ENCODE measurements at regions not wholly inside any gene's neighbourhood (a gene's known extent, or its start where the extent isn't known, plus 50 kb on each side); places are given as distances from the start of the nearest gene placed in this dataset.
"Not testable (repeated sequence)": the region's sequence is repeated elsewhere in the genome, so short reads cannot be mapped to it uniquely, and the experiment has no call there.

- H3K4me3 ChIP-seq (ENCODE audit: low read depth, low read length) = no peak overlapping the region
- DNase-seq (ENCODE audit: low read depth) = no peak
Measured at GRCh38 chr3:176328198-176328597, 869.1 kb downstream of the TBL1XR1 start.

- H3K4me3 ChIP-seq (ENCODE audit: low read depth, low read length); DNase-seq (ENCODE audit: low read depth): not testable (repeated sequence)
Measured at GRCh38 chr3:176326894-176327490, 870.3 kb downstream of the TBL1XR1 start.

GRCh38 chr3:176321532-176321931, 875.8 kb downstream of the TBL1XR1 start:
- DNase-seq (ENCODE audit: low read depth); H3K4me3 ChIP-seq (ENCODE audit: low read depth, low read length): not testable (repeated sequence)

GRCh38 chr3:176321099-176321498, 876.2 kb downstream of the TBL1XR1 start:
- no peak overlapping the region for H3K4me3 ChIP-seq (ENCODE audit: low read depth, low read length)
- no peak for DNase-seq (ENCODE audit: low read depth)

GRCh38 chr3:176313426-176313825, 883.9 kb downstream of the TBL1XR1 start:
- no peak overlapping the region for H3K4me3 ChIP-seq (ENCODE audit: low read depth, low read length)
- DNase-seq (ENCODE audit: low read depth) = no peak

GRCh38 chr3:176310641-176311040, 886.6 kb downstream of the TBL1XR1 start:
- no peak overlapping the region for H3K4me3 ChIP-seq (ENCODE audit: low read depth, low read length)
- no peak for DNase-seq (ENCODE audit: low read depth)

- DNase-seq (ENCODE audit: low read depth) = no peak
- no peak overlapping the region for H3K4me3 ChIP-seq (ENCODE audit: low read depth, low read length)
Measured at GRCh38 chr3:176302271-176302670, 895.0 kb downstream of the TBL1XR1 start.

GRCh38 chr3:176296066-176296597, 901.1 kb downstream of the TBL1XR1 start:
- no peak overlapping the region for H3K4me3 ChIP-seq (ENCODE audit: low read depth, low read length)
- DNase-seq (ENCODE audit: low read depth) = no peak

GRCh38 chr3:176293276-176293675, 904.0 kb downstream of the TBL1XR1 start:
- H3K4me3 ChIP-seq (ENCODE audit: low read depth, low read length) = no peak overlapping the region
- no peak for DNase-seq (ENCODE audit: low read depth)

GRCh38 chr3:176286476-176287085, 910.7 kb downstream of the TBL1XR1 start:
- DNase-seq (ENCODE audit: low read depth) = no peak

GRCh38 chr3:176275538-176275937, 921.7 kb downstream of the TBL1XR1 start:
- DNase-seq (ENCODE audit: low read depth) = no peak
- no peak overlapping the region for H3K4me3 ChIP-seq (ENCODE audit: low read depth, low read length)

More at GRCh38 chr3:176286476-176287085, 910.7 kb downstream of the TBL1XR1 start:
- no peak overlapping the region for H3K4me3 ChIP-seq (ENCODE audit: low read depth, low read length)

GRCh38 chr3:176275113-176275512, 922.2 kb downstream of the TBL1XR1 start:
- no peak overlapping the region for H3K4me3 ChIP-seq (ENCODE audit: low read depth, low read length)
- DNase-seq (ENCODE audit: low read depth) = no peak

- DNase-seq (ENCODE audit: low read depth) = no peak
- H3K4me3 ChIP-seq (ENCODE audit: low read depth, low read length) = no peak overlapping the region
Measured at GRCh38 chr3:176274161-176274560, 923.1 kb downstream of the TBL1XR1 start.

GRCh38 chr3:176262071-176262470, 935.2 kb downstream of the TBL1XR1 start:
- H3K4me3 ChIP-seq (ENCODE audit: low read depth, low read length) = no peak overlapping the region

GRCh38 chr3:176247191-176247590, 950.1 kb downstream of the TBL1XR1 start:
- no peak overlapping the region for H3K4me3 ChIP-seq (ENCODE audit: low read depth, low read length)
- DNase-seq (ENCODE audit: low read depth) = no peak

More at GRCh38 chr3:176262071-176262470, 935.2 kb downstream of the TBL1XR1 start:
- DNase-seq (ENCODE audit: low read depth) = no peak

GRCh38 chr3:176219970-176220369, 977.3 kb downstream of the TBL1XR1 start:
- H3K4me3 ChIP-seq (ENCODE audit: low read depth, low read length) = no peak overlapping the region
- DNase-seq (ENCODE audit: low read depth) = no peak

GRCh38 chr3:176214758-176215157, 982.5 kb downstream of the TBL1XR1 start:
- no peak for DNase-seq (ENCODE audit: low read depth)

GRCh38 chr3:176213314-176213713, 984.0 kb downstream of the TBL1XR1 start:
- H3K4me3 ChIP-seq (ENCODE audit: low read depth, low read length); DNase-seq (ENCODE audit: low read depth): not testable (repeated sequence)

More at GRCh38 chr3:176214758-176215157, 982.5 kb downstream of the TBL1XR1 start:
- no peak overlapping the region for H3K4me3 ChIP-seq (ENCODE audit: low read depth, low read length)

GRCh38 chr3:176208915-176209314, 988.4 kb downstream of the TBL1XR1 start:
- no peak for DNase-seq (ENCODE audit: low read depth)

GRCh38 chr3:176208283-176208682, 989.0 kb downstream of the TBL1XR1 start:
- DNase-seq (ENCODE audit: low read depth) = no peak

More at GRCh38 chr3:176208915-176209314, 988.4 kb downstream of the TBL1XR1 start:
- no peak overlapping the region for H3K4me3 ChIP-seq (ENCODE audit: low read depth, low read length)

GRCh38 chr3:176206809-176207208, 990.5 kb downstream of the TBL1XR1 start:
- H3K4me3 ChIP-seq (ENCODE audit: low read depth, low read length) = no peak overlapping the region
- no peak for DNase-seq (ENCODE audit: low read depth)

More at GRCh38 chr3:176208283-176208682, 989.0 kb downstream of the TBL1XR1 start:
- H3K4me3 ChIP-seq (ENCODE audit: low read depth, low read length) = no peak overlapping the region

All from skeletal muscle cell (primary cell).